ENCODE measurements at regions not wholly inside any gene's neighbourhood (a gene's known extent, or its start where the extent isn't known, plus 50 kb on each side); places are given as distances from the start of the nearest gene placed in this dataset.

DNA sequence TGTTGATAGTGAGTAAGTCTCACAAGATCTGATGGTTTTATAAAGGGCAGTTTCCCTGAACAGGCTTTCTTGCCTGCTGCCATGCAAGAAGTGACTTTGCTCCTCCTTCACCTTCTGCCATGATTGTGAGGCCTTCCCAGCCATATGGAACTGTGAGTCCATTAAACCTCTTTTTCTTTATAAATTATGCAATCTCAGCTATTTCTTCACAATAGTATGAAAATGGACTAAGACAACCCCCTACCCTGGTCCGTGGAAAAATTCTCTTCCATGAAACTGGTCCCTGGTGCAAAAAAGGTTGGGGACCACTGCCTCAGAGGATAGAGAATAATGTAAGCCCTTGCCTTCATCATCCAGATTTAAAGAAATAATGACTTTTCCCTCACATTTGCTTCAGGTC is 861.3 kb downstream of the QKI start:
- no peak for DNase-seq

DNA sequence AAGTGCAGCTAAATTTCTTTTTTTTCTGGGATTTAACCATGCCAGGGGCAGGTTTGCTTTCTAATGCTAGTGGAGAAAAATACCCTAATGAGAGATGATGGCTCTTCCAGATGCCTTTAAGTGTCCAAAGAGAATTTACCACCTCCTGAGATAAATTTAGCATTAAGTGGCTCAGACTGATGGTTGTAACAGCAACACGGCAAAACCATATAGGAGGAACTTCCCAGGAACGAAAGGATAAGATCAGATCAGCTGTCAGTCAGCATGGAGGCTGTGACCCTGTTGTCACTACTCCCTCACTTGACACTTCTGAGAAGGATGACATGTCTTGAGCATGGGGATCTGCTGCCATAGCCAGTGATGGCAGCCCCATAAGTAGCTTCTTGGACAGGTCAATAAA is 860.0 kb downstream of the QKI start:
- no peak for DNase-seq

DNA sequence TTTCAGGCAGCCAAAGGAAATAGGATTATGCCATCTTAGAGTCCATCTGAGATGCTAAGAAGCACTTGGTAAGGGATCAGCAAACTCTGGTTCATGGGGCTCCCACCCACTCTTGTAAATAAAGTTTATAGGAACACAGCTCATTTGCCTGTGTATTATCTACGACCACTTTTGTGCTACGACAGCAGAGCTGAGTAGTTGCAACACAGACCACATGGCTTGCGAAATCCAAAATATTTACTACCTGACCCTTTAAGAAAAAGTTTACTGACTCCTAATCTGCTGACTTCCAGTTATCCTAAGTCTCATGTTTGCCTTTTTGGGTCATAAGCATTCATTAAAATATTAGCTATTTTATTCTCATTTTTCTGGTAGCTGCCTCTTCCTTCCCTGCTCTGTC is 859.0 kb downstream of the QKI start:
- no peak for DNase-seq

DNA sequence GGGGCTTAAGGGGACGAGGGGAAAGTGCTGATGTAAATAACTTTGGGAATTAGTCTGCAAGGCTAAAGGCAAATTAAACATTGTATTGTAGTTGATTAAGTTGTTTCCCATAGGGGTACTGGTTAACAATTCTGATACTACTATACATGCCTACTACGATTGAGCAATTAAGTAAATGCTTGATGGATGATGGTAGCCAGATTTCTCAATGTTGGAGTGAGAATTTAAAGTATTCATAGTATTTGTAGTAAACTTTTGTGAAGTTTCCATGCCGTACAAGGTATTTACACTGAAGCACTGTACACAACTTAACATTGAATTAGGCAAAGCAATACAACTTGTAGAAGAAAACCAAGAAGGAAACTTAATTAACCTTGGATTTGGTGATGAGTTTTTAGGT is 852.3 kb downstream of the QKI start:
- DNase-seq, result no peak

DNA sequence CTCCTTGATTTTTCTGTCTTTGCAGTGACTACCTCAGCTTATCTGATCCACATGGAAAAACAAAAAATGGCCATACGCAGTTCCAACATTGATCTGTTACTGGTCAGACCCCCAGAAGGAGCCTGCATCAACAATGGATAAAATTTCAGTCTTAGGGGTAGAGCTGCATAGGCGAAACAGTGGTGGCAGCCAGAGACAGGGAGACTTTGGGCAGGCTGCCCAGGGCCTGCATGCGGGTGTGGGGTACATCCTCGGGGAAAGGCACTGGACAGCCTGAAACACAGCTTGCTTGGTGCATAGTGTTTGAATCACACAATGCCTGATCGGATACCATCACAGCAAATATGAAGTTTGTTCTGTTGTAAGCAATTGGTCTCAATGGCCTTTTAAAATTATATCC is 847.8 kb downstream of the QKI start:
- DNase-seq, result no peak

DNA sequence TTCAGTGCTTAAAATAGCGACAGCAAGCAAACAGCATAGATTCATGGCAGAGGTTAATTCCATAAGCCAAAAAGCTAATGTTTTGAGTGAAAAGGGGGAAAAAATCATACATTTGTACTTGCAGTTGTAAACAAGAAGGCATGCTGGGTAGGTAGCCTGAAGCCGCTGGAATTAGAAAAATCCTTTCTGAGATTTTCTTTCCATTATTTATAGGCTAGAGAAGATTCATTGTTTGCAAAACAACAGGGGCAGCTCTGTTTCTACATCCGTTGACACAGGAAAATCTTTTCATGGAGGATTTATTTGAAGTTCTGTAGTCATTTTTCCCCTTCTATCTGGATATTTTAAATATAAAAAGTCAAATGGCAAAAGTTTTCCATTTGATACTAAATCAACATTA is 843.9 kb downstream of the QKI start:
- DNase-seq, result no peak

DNA sequence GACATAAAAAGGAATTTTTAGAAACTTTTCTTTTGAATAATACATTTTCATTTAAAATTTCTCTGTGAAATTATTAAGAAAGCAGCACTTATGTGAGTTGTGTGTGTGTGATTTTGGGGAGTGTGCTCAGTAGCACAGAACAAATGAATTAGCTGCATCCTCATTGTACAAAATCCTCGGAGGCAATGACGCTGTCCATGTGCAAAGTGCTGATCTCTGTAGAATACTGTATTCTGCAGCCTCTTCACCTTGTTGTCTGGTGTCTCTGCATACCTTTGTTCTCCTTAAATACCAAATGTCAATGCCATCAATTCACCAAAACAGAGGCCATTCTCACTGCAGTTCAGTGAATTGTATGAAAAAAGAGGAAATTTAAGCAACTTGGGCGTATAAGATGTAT is 838.4 kb downstream of the QKI start:
- DNase-seq, result no peak

DNA sequence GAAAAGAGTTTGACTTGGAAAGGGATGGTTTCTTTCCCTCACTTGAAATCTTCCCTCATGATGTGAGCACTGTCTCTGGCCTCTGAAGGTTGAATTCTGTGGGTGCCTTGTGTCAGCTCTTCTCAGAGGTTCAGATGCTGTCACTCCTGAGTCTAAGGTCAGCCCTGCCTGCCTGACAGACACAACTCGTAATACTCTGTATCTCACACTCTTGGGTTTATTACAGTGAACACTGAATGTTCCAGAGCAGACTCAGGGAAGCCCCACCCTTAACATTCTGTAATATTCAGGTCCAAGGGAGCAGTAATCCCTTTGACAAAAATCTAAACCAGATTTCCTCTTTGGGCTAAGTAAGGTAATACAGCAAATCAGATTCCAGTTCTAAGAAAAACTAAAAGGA is 837.8 kb downstream of the QKI start:
- DNase-seq, result no peak

DNA sequence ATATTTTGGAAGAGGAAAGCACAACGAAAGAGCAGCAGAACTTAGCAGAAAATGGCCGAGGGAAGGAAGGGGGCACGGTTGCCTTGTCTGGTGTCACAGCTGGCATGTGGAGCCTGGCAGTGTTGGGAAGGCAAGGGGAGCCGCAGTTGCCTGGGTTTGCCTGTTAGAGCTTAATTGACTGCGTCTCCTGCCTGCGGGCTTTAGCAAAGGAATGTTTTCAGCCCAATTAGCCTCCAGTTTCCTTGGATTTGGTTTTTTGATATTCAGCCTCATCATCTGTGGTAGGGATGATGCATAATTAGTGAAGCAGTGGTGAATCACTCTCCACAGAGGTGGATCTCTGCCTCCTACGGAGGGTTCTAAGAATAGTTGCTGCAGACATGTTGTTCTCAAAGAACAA is 832.6 kb downstream of the QKI start:
- DNase-seq, result no peak

DNA sequence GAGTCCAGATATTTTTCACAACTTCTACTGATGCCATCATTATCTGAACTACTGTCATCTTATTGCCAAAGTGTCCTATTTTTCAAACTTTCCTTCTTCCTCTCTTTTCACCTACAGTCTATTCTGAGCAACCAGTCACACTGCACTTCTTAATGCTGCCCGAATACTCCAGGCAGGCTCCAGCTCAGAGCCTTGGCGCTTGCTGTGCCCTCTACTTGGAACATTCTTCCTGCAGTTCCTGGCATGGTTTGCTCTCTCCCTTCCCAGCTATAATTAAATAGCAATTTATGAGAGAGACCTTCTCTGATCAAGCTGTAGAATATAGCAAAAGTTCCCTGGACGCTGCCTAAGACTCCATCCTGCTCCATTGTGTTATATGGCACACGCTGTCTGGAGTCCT is 831.6 kb downstream of the QKI start:
- DNase-seq, result no peak

DNA sequence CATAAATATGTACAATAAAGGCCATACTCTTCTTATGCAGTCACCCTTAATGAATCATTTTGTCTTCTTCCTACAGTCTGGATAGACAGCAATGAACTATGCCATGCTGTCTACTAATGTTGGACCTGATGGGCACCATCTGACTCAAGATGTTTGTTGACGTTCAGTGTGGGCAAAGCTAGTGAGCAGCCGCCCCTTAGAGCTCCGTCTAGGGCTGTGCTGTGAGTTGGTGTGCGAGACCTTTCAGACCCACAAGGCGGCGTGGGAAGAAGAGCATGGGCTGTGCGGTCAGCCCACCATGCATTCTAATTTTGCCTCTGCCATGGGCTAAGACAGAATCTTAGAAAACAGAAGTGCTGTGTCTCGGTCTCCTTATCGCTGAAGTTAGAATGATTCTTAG is 829.4 kb downstream of the QKI start:
- DNase-seq, result no peak

DNA sequence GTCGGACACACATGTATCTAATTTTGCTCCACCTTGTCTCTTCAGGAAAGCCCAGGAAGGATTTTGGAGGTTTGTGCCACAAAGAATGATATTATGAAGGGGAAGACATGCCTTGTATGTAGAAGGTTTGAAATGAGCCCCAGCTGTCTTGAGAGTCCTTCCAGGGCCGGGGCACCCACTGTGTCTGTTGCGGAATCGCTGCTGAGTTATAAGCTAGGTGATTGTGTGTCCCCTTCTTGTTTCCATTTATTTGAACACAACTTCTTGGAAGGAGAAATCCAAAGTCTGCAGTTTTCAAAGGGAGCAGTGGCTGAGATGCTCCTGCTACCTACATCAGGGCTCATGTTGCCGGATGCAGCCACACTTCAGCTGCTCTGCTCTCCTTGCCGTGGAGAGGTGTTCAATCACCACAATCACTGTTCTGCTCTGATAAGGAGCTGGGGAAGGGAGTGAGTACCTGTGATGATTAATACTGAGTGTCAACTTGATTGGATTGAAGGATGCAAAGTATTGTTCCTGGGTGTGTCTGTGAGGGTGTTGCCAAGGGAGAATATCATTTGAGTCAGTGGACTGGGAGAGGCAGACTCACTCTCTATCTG is 828.6 kb downstream of the QKI start:
- no peak for DNase-seq

DNA sequence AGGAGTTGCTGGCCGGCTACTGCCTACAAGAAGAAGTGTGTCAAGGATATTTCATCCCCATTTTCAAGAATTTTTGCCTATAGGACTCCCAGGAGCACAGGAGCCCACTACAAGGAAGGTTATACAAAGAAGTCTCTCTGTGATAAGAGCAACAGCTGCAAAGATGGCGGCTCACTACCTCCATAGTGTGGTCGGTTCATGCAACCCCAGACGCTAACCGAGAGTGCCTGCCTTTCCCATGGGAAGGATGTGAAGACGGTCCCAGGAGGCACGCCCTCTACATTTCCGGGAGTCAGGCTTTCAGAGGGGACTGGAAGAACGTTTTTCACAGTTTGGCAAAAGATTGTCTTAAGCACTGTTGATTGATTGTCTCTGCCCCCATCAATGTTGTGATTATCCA is 816.3 kb downstream of the QKI start:
- DNase-seq, result no peak

DNA sequence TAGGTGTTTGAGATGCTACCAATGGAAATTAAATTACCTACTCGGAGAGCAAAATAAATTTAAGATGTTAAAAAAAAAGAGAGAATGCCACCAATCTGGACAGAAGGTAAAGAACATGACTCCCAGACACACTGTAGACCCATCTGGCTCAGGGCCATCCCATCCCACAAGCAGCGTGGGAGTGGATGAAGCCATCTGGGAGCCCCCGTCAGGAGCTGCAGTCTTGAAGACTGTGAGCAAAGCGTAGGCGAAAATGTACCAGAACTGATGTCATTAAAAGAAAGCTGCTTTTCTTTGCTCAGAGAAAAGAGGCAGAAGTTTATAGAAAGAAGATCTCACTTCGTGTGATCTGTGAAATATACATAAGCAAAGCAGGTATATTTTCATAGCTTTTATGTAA is 815.7 kb downstream of the QKI start:
- no peak for DNase-seq

DNA sequence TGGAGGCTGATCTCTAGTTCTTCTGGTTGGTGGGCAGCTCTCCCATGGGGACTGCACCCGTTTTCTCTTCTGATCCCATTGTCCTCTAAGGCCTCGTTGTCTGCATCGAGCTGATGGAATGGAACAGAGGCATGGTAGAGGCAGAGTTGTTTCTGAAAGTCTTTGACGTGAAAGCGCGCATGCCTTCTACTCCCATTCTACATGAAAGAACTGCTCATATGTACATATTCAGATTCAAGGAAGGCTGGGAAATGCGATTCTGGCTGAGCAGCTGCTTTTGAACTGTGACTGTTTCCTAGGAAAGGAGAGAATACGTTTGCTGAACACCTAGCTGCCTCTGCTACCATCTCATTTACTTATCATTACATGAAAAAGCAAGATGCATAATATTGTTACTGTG is 815.2 kb downstream of the QKI start:
- DNase-seq, result no peak

DNA sequence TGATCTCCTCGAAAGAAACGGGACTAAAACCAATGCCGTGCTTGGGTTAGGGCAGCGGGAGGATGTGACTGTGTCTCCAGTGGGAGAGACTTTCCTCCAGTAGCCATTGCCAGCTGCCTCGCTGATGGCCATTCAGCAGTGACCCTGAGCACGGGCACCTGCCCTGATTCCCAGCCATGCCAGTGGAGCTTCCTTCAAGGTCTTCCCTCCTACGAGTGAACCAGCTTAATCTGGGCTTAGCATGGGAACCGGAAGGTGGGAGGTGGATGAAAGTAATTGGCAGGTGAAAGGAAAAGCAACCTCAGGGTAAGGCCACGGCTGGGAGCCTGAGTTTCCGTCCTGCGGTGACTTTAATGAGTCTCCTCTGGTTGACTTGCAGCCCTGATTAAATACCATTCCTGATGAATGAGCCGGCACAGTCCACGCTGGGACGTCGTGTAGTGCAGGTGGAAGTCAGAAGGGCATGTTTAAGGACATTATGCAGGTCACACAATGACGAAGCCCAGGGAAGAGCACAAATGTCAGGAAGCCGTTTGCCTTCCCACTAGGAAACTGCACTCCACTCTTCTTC is 813.5 kb downstream of the QKI start:
- DNase-seq, result no peak

DNA sequence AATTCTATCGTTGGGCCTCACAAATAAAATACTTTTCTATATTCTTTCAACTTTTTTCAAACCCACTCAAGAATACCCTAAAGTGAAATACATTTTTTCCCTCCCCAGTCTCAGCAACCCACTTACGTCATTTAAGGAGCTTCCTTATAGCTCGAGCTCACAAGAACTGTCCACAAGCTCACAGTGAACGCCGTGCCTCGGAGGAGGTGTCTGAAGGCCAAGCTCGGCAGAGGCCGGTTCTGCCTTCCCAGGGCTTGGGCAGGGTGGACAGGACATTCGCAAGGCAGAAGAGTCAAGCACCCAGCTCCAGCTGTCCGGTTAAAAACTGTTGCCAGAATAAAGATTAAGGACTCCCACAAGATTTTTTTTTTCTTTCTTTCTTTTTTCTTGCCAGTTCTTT is 802.3 kb downstream of the QKI start:
- DNase-seq, result no peak

DNA sequence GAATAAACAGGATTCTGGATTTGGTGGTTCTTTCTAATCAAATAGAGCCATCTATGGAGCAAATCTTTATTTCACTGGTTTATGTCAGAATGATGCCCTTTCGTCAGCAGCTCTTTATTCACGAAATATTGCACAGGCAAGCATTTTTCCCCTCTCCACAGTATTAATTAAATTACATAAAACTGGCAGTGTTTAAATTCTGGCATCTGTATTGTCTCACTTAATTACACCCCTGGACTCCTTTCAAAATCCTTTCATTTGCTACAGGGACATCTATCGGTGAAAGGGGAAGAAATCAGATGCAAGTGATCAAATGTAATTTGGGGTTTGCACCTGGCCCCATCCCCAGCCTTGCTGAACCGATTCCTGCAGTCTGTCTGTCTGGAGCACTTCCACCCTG is 801.9 kb downstream of the QKI start:
- no peak for DNase-seq

DNA sequence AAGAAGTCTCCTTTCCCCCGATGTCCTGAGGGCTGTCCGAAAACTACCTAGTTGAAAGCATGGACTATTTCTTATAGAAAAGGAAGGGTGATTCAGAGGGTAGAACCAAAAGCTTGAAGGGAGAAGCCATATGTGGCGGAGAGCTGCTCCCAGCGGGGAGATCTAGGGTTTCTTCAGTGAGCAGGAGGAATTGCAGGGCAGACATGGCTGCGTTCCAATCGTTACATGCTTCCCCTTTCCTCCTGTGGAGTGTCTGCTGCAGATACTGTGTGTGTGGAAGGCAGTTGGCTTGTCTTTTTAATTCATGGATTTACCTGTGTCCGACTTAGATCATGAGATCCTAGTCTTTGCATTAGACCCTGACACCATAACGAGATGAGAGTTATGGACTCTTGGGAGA is 799.5 kb downstream of the QKI start:
- DNase-seq, result no peak

DNA sequence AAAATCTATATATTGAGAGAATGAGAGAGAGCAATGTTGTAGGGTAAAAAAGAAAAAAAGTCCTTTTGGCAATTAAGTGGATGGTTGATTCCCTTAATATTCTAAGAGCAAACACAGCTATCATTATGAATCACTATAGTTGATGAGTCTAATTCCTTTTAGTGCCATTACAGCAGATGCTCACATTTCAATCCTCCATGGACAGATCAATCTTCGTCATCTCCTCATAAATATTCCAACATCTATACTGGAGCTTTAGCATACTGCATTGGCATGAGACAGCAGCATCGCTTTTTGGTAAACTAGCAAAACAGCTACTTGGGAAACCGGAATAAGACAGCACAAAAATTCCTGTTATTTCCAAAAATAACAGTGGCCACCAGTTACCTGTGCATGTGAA is 796.7 kb downstream of the QKI start:
- DNase-seq, result no peak

DNA sequence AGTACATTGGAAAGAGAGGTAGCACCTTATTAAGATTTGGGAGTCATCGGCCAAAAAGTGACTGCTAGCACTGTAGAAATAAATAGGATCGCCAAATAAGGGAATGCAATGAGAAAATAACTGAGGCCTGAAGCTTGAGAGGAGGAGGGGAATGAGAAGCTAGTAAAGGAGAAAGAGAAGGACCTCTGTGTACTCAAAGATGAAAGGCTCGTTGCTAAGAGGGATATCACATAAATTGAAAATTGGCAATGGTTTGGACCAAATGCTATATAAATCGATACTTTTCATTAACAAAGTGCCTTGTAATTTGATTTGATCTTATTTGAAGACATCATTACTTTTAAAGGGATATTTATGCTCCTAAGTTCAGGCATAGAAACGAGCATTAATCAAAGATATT is 796.3 kb downstream of the QKI start:
- no peak for DNase-seq

DNA sequence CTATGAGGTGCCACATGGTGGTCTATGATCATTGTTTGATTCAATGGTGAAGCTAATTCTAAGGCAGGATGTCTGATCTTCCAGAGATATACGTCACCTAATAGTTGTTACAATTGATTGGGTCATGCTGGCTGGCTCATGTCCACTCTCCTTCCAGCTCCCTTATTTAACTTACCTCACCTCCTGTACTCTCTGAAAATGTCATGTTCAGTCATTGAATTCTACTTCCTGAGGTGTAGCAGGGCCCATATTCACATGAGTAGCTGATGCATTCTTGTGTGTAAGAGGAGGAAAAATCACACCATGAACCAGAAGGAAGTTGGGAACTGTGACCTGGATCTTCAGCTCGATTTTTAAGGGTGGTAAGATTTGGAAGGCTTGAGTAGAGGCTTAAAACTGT is 795.8 kb downstream of the QKI start:
- no peak for DNase-seq

DNA sequence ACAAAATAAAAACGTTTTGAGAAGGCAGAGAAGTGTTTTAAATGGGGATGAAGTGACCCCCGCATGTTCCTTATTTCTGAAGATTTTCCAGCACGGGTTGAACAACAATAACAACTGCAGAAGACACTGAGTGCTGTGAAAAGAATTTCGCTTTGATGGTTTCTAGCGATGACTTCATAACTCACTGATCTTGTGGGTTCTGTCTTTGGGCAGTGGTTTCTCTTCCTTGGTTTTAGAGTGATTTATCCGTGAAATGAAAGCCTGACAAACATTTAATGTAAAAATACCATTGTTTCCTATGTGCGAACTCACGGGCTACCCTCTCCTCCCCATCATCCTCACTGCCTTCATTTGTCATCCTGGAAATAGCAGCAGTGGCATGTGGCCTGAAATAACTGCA is 793.9 kb downstream of the QKI start:
- no peak for DNase-seq

DNA sequence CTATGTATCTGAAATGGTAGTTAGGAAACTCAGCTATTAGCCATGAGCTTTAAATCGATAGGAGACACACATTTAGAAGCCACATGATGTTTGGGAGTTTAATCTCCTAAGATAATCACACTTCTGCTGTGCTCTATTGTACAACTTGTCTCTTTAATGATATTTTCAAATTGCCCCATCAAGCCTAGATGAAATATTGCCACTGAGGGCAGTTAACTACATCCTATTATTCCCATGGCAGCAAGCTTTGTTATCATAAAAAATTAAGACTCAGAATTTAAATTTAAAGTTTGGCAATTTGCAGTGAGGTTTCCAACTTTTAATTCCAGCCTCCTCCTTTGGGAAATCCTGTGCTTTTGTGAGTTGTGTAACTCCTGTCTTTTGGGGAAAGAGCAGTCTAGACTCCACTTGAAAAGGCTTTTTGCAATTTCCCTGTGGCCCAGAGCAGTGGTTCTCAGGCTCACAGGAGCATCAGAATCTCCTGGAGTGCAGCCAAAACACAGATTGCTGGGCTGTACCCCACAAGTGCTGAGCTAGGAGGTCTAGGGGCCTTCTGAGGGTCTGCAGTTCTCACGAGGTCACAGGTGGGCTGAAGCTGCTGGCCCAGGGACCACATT is 792.4 kb downstream of the QKI start:
- no peak for DNase-seq

DNA sequence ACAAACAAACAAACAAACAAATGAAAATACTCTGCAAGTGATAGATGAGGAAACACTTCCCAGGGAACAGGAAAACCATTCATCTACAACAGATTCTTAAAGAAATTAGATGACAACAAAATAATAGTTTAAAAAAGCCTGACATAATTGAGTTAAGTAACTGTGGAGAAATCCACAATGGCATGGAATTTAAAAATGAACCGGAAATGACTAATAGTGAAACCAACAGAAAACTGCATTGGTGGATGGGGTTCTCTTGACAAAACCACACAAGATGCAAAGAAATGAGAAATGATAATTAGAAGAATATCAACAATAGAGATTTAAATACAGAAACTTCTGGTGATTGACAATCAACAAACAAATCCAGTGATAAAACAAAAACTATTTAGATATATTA is 785.6 kb downstream of the QKI start:
- DNase-seq, result no peak

Measured in SHP77 treated with DMSO at 0.1 percent for 48 hours (cell line).